ENCODE measurements at regions not wholly inside any gene's neighbourhood (a gene's known extent, or its start where the extent isn't known, plus 50 kb on each side); places are given as distances from the start of the nearest gene placed in this dataset.

- TF ChIP-seq, protein P1, sequence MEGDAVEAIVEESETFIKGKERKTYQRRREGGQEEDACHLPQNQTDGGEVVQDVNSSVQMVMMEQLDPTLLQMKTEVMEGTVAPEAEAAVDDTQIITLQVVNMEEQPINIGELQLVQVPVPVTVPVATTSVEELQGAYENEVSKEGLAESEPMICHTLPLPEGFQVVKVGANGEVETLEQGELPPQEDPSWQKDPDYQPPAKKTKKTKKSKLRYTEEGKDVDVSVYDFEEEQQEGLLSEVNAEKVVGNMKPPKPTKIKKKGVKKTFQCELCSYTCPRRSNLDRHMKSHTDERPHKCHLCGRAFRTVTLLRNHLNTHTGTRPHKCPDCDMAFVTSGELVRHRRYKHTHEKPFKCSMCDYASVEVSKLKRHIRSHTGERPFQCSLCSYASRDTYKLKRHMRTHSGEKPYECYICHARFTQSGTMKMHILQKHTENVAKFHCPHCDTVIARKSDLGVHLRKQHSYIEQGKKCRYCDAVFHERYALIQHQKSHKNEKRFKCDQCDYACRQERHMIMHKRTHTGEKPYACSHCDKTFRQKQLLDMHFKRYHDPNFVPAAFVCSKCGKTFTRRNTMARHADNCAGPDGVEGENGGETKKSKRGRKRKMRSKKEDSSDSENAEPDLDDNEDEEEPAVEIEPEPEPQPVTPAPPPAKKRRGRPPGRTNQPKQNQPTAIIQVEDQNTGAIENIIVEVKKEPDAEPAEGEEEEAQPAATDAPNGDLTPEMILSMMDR (IDR thresholded peaks at IDR 0.05), result no peak
- TF ChIP-seq RFX5 (IDR thresholded peaks at IDR 0.05) (no peak), EP300 (IDR thresholded peaks at IDR 0.05) (no peak), RNF2 (IDR thresholded peaks at IDR 0.05; ENCODE audit: borderline replicate concordance, low read depth) (no peak), EHMT2 (IDR thresholded peaks at IDR 0.05; ENCODE audit: low read depth) (no peak), POLR2A (IDR thresholded peaks at IDR 0.05; ENCODE audit: low read length) (no peak), CHD4 (IDR thresholded peaks at IDR 0.05; ENCODE audit: borderline replicate concordance) (no peak), CHD2 (IDR thresholded peaks at IDR 0.05; ENCODE audit: low read length, partially characterized antibody) (no peak)
- TF ChIP-seq, protein P2, sequence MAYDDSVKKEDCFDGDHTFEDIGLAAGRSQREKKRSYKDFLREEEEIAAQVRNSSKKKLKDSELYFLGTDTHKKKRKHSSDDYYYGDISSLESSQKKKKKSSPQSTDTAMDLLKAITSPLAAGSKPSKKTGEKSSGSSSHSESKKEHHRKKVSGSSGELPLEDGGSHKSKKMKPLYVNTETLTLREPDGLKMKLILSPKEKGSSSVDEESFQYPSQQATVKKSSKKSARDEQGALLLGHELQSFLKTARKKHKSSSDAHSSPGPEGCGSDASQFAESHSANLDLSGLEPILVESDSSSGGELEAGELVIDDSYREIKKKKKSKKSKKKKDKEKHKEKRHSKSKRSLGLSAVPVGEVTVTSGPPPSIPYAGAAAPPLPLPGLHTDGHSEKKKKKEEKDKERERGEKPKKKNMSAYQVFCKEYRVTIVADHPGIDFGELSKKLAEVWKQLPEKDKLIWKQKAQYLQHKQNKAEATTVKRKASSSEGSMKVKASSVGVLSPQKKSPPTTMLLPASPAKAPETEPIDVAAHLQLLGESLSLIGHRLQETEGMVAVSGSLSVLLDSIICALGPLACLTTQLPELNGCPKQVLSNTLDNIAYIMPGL (CRISPR knock-in tag; IDR thresholded peaks at IDR 0.05; ENCODE audit: borderline replicate concordance), result no peak
- TF ChIP-seq, protein P3, sequence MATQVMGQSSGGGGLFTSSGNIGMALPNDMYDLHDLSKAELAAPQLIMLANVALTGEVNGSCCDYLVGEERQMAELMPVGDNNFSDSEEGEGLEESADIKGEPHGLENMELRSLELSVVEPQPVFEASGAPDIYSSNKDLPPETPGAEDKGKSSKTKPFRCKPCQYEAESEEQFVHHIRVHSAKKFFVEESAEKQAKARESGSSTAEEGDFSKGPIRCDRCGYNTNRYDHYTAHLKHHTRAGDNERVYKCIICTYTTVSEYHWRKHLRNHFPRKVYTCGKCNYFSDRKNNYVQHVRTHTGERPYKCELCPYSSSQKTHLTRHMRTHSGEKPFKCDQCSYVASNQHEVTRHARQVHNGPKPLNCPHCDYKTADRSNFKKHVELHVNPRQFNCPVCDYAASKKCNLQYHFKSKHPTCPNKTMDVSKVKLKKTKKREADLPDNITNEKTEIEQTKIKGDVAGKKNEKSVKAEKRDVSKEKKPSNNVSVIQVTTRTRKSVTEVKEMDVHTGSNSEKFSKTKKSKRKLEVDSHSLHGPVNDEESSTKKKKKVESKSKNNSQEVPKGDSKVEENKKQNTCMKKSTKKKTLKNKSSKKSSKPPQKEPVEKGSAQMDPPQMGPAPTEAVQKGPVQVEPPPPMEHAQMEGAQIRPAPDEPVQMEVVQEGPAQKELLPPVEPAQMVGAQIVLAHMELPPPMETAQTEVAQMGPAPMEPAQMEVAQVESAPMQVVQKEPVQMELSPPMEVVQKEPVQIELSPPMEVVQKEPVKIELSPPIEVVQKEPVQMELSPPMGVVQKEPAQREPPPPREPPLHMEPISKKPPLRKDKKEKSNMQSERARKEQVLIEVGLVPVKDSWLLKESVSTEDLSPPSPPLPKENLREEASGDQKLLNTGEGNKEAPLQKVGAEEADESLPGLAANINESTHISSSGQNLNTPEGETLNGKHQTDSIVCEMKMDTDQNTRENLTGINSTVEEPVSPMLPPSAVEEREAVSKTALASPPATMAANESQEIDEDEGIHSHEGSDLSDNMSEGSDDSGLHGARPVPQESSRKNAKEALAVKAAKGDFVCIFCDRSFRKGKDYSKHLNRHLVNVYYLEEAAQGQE (IDR thresholded peaks at IDR 0.05), result no peak
These were observed 172.4 kb upstream of the STK32A start for GRCh38 chr5:147062427-147062826.
